HEK293 (cell line): ENCODE measurements at regions not wholly inside any gene's neighbourhood (a gene's known extent, or its start where the extent isn't known, plus 50 kb on each side); places are given as distances from the start of the nearest gene placed in this dataset.

Source experiments
- CTCF ChIA-PET: fragments of 350-600 bp; formaldehyde crosslinking; extraction: SDS; loops from one replicate; lab custom pipeline; 2021; ENCODE audit warnings: antibody characterized with exemption; lab: Yijun Ruan, JAX
- POLR2A ChIA-PET: fragments of 300-600 bp; formaldehyde crosslinking; extraction: SDS; loops from one replicate; lab custom pipeline; 2020; ENCODE audit warnings: antibody characterized with exemption, inconsistent platforms; lab: Yijun Ruan, JAX
- H3K27ac ChIP-seq: fragments of 200-500 bp; sonication (Bioruptor generic); 2 replicates; pipeline ENCODE4 v1.5.1; 2014; ENCODE audit warnings: low read depth, low read length, control low read depth, inconsistent platforms; ENCODE audit errors: extremely low read depth
- H3K36me3 ChIP-seq, 2 experiments: fragments of 200-500 bp in 1 of 2; sonication (Bioruptor generic) in 1 of 2; 1 replicate in 1 of 2; 2 replicates in 1 of 2; pipeline ENCODE4 v1.5.1; 2014 to 2017; ENCODE audit warnings: inconsistent platforms in 2 of 2, low read length in 2 of 2; ENCODE audit not compliant: control insufficient read depth in 2 of 2, insufficient read depth in 1 of 2
- H3K4me1 ChIP-seq: fragments of 200-500 bp; sonication (Bioruptor generic); 2 replicates; pipeline ENCODE4 v1.5.1; 2014; ENCODE audit warnings: mild to moderate bottlenecking, low read length, inconsistent platforms; ENCODE audit not compliant: control insufficient read depth, insufficient read depth
- H3K4me3 ChIP-seq: 2 replicates; pipeline ENCODE4 v1.5.1; 2011; ENCODE audit warnings: low read depth, mild to moderate bottlenecking, control low read depth, low read length, moderate library complexity
- H3K9me3 ChIP-seq: fragments of 200-500 bp; sonication (Bioruptor generic); 2 replicates; pipeline ENCODE4 v1.5.1; 2014; ENCODE audit warnings: low read depth, low read length, inconsistent platforms; ENCODE audit not compliant: control insufficient read depth, insufficient read depth
- FEZF1 ChIP-seq: fragments of 450-650 bp; formaldehyde crosslinking; IDR thresholded peaks from 2 replicates; pipeline ENCODE4 v1.5.1; 2016; ENCODE audit warnings: missing biosample characterization, missing genetic modification characterization
- KLF16 ChIP-seq: fragments of 450-650 bp; formaldehyde crosslinking; IDR thresholded peaks from 2 replicates; pipeline ENCODE4 v1.5.1; 2017; ENCODE audit warnings: missing biosample characterization, missing genetic modification characterization
- KLF9 ChIP-seq: fragments of 450-650 bp; formaldehyde crosslinking; IDR thresholded peaks from 2 replicates; pipeline ENCODE4 v1.5.1; 2016; ENCODE audit warnings: missing biosample characterization, missing genetic modification characterization, low read depth
- OSR2 ChIP-seq: fragments of 450-650 bp; formaldehyde crosslinking; IDR thresholded peaks from 2 replicates; pipeline ENCODE4 v1.5.1; 2016; ENCODE audit warnings: missing biosample characterization, missing genetic modification characterization
- OVOL3 ChIP-seq: fragments of 450-650 bp; formaldehyde crosslinking; IDR thresholded peaks from 2 replicates; pipeline ENCODE4 v1.5.1; 2016; ENCODE audit warnings: missing biosample characterization, missing genetic modification characterization
- SALL2 ChIP-seq: fragments of 450-650 bp; formaldehyde crosslinking; IDR thresholded peaks from 2 replicates; pipeline ENCODE4 v1.5.0; 2017; ENCODE audit warnings: missing biosample characterization, mild to moderate bottlenecking, missing genetic modification characterization, borderline replicate concordance
- SETDB1 ChIP-seq: IDR thresholded peaks from one replicate; pipeline ENCODE4 v1.6.1; 2017; ENCODE audit warnings: mild to moderate bottlenecking, low read length, moderate library complexity, mixed read lengths; ENCODE audit not compliant: insufficient read length
- ZBTB8A ChIP-seq: fragments of 450-650 bp; formaldehyde crosslinking; IDR thresholded peaks from 2 replicates; pipeline ENCODE4 v1.5.1; 2016; ENCODE audit warnings: missing biosample characterization, missing genetic modification characterization
- ZFP37 ChIP-seq: fragments of 450-650 bp; formaldehyde crosslinking; IDR thresholded peaks from 2 replicates; pipeline ENCODE4 v1.5.1; 2016; ENCODE audit warnings: missing biosample characterization, missing genetic modification characterization
- ZNF138 ChIP-seq: fragments of 450-650 bp; formaldehyde crosslinking; IDR thresholded peaks from 2 replicates; pipeline ENCODE4 v1.5.1; 2016; ENCODE audit warnings: missing biosample characterization, missing genetic modification characterization, borderline replicate concordance
- ZNF184 ChIP-seq: fragments of 450-650 bp; IDR thresholded peaks from 2 replicates; pipeline ENCODE4 v1.5.1; 2018; ENCODE audit warnings: missing biosample characterization, mild to moderate bottlenecking, missing genetic modification characterization
- ZNF202 ChIP-seq: fragments of 450-650 bp; formaldehyde crosslinking; IDR thresholded peaks from 2 replicates; pipeline ENCODE4 v1.5.1; 2016; ENCODE audit warnings: missing biosample characterization, missing genetic modification characterization, borderline replicate concordance
- ZNF24 ChIP-seq: fragments of 450-650 bp; formaldehyde crosslinking; IDR thresholded peaks from 2 replicates; pipeline ENCODE4 v1.5.1; 2016; ENCODE audit warnings: missing biosample characterization, missing genetic modification characterization
- ZNF248 ChIP-seq: fragments of 450-650 bp; formaldehyde crosslinking; IDR thresholded peaks from 2 replicates; pipeline ENCODE4 v1.5.1; 2017; ENCODE audit warnings: missing biosample characterization, missing genetic modification characterization
- ZNF311 ChIP-seq: fragments of 450-650 bp; formaldehyde crosslinking; IDR thresholded peaks from 2 replicates; pipeline ENCODE4 v1.5.1; 2017; ENCODE audit warnings: missing biosample characterization, missing genetic modification characterization, borderline replicate concordance
- ZNF37A ChIP-seq: fragments of 450-650 bp; IDR thresholded peaks from 2 replicates; pipeline ENCODE4 v1.5.1; 2018; ENCODE audit warnings: missing biosample characterization, missing genetic modification characterization
- ZNF658 ChIP-seq: fragments of 450-650 bp; formaldehyde crosslinking; IDR thresholded peaks from 2 replicates; pipeline ENCODE4; 2016; ENCODE audit warnings: missing biosample characterization, missing genetic modification characterization
- ZNF660 ChIP-seq: fragments of 450-650 bp; IDR thresholded peaks from 2 replicates; pipeline ENCODE4 v1.5.1; 2018; ENCODE audit warnings: missing biosample characterization, mild to moderate bottlenecking, missing genetic modification characterization
- ZSCAN23 ChIP-seq: fragments of 450-650 bp; formaldehyde crosslinking; IDR thresholded peaks from 2 replicates; pipeline ENCODE4 v1.5.1; 2016; ENCODE audit warnings: missing biosample characterization, missing genetic modification characterization
- TF ChIP-seq, protein P1 (sequence below): fragments of 450-650 bp; formaldehyde crosslinking; IDR thresholded peaks from 2 replicates; pipeline ENCODE4 v1.5.0; 2017; ENCODE audit warnings: missing biosample characterization, missing genetic modification characterization, borderline replicate concordance
- TF ChIP-seq, protein P2 (sequence below): fragments of 450-650 bp; formaldehyde crosslinking; IDR thresholded peaks from 2 replicates; pipeline ENCODE4 v1.5.1; 2016; ENCODE audit warnings: missing biosample characterization, missing genetic modification characterization
- TF ChIP-seq, protein P3 (sequence below): sonication (generic); formaldehyde crosslinking; IDR thresholded peaks from 2 replicates; pipeline ENCODE4 v1.8.1; 2022; ENCODE audit warnings: mild to moderate bottlenecking, moderate library complexity, missing genetic modification reagents
- TF ChIP-seq, protein P4 (sequence below): fragments of 450-650 bp; formaldehyde crosslinking; IDR thresholded peaks from 2 replicates; pipeline ENCODE4 v1.5.1; 2016; ENCODE audit warnings: missing biosample characterization, missing genetic modification characterization
- TF ChIP-seq, protein P5 (sequence below): fragments of 450-650 bp; formaldehyde crosslinking; optimal IDR thresholded peaks from 2 replicates; pipeline ENCODE3; 2016; ENCODE audit warnings: missing biosample characterization, mild to moderate bottlenecking, missing genetic modification characterization
- TF ChIP-seq, protein P6 (sequence below): fragments of 450-650 bp; formaldehyde crosslinking; IDR thresholded peaks from 2 replicates; pipeline ENCODE4 v1.5.1; 2016; ENCODE audit warnings: missing biosample characterization, missing genetic modification characterization

DNA sequence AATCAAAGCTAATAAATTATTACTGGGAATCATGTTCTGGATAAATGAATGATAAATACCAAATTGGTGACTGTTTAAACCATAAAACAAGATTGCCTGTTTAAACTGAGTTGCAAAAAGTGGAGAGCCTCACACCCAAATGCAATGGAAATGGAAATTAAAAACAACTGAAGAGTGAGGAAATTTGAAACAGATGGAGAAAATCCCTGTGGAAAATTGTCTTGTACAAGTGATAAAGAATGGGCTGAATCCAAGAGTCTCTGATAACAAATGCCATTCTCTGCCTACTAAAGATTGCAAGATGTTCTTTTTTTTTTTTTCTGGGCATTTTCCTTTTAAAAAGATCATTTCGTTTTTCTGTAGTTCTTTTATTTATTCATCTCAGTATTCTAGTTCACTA lies 426.3 kb downstream of the NLGN4X start (continued):
- no peak for TF ChIP-seq ZNF660 (tag by site-specific recombination)
- TF ChIP-seq FEZF1 (tag by site-specific recombination): no peak
- TF ChIP-seq KLF9 (tag by site-specific recombination): no peak
- no peak for TF ChIP-seq ZSCAN23 (tag by site-specific recombination)
- TF ChIP-seq ZNF37A (tag by site-specific recombination): no peak
- TF ChIP-seq ZNF202: no peak
- no peak for TF ChIP-seq SETDB1
- TF ChIP-seq, protein P1, sequence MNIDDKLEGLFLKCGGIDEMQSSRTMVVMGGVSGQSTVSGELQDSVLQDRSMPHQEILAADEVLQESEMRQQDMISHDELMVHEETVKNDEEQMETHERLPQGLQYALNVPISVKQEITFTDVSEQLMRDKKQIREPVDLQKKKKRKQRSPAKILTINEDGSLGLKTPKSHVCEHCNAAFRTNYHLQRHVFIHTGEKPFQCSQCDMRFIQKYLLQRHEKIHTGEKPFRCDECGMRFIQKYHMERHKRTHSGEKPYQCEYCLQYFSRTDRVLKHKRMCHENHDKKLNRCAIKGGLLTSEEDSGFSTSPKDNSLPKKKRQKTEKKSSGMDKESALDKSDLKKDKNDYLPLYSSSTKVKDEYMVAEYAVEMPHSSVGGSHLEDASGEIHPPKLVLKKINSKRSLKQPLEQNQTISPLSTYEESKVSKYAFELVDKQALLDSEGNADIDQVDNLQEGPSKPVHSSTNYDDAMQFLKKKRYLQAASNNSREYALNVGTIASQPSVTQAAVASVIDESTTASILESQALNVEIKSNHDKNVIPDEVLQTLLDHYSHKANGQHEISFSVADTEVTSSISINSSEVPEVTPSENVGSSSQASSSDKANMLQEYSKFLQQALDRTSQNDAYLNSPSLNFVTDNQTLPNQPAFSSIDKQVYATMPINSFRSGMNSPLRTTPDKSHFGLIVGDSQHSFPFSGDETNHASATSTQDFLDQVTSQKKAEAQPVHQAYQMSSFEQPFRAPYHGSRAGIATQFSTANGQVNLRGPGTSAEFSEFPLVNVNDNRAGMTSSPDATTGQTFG (tag by site-specific recombination): no peak
- no peak for TF ChIP-seq ZNF311
- TF ChIP-seq, protein P2, sequence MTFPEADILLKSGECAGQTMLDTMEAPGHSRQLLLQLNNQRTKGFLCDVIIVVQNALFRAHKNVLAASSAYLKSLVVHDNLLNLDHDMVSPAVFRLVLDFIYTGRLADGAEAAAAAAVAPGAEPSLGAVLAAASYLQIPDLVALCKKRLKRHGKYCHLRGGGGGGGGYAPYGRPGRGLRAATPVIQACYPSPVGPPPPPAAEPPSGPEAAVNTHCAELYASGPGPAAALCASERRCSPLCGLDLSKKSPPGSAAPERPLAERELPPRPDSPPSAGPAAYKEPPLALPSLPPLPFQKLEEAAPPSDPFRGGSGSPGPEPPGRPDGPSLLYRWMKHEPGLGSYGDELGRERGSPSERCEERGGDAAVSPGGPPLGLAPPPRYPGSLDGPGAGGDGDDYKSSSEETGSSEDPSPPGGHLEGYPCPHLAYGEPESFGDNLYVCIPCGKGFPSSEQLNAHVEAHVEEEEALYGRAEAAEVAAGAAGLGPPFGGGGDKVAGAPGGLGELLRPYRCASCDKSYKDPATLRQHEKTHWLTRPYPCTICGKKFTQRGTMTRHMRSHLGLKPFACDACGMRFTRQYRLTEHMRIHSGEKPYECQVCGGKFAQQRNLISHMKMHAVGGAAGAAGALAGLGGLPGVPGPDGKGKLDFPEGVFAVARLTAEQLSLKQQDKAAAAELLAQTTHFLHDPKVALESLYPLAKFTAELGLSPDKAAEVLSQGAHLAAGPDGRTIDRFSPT (tag by site-specific recombination): no peak
- no peak for TF ChIP-seq ZFP37 (tag by site-specific recombination)
- TF ChIP-seq OSR2 (tag by site-specific recombination): no peak
- no peak for TF ChIP-seq ZNF248
- TF ChIP-seq, all 188 proteins: peak for 0

DNA sequence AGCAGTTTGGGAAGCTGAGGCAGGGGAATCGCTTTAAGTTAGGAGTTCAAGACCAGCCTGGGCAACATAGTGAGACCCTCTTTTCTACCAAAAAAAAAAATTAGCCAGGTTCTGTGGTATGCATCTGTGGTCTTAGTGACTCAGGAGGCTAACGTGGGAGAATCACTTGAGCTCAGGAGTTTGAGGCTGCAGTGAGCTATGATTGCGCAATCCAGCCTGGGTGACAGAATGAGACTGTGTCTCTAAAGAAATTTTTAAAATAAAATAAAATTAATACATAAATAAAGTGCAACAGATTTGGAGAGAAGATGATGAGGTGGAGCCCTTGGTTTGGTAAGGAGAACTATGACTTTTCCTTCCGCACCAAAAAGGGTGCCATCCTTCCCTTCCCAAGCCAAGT lies 436.9 kb downstream of the NLGN4X start:
- Histone ChIP-seq H3K4me3 (no peak overlapping the region), H3K9me3 (no peaks in the 10 kb centered on the region), H3K36me3 (no peaks in the 10 kb centered on the region), H3K27ac (no peak overlapping the region), H3K4me1 (no peaks in the 10 kb centered on the region)
- ChIA-PET POLR2A (no interaction called here), CTCF (no interaction called here)
- TF ChIP-seq SALL2 (tag by site-specific recombination) (no peak), ZNF184 (tag by site-specific recombination) (no peak), OVOL3 (tag by site-specific recombination) (no peak), ZNF658 (tag by site-specific recombination) (no peak), ZNF311 (no peak), ZBTB8A (tag by site-specific recombination) (no peak), ZNF138 (tag by site-specific recombination) (no peak), ZNF24 (tag by site-specific recombination) (no peak), KLF16 (no peak)
- TF ChIP-seq, protein P3, sequence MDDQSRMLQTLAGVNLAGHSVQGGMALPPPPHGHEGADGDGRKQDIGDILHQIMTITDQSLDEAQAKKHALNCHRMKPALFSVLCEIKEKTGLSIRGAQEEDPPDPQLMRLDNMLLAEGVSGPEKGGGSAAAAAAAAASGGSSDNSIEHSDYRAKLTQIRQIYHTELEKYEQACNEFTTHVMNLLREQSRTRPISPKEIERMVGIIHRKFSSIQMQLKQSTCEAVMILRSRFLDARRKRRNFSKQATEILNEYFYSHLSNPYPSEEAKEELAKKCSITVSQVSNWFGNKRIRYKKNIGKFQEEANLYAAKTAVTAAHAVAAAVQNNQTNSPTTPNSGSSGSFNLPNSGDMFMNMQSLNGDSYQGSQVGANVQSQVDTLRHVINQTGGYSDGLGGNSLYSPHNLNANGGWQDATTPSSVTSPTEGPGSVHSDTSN (CRISPR knock-in tag): no peak
- TF ChIP-seq, protein P4, sequence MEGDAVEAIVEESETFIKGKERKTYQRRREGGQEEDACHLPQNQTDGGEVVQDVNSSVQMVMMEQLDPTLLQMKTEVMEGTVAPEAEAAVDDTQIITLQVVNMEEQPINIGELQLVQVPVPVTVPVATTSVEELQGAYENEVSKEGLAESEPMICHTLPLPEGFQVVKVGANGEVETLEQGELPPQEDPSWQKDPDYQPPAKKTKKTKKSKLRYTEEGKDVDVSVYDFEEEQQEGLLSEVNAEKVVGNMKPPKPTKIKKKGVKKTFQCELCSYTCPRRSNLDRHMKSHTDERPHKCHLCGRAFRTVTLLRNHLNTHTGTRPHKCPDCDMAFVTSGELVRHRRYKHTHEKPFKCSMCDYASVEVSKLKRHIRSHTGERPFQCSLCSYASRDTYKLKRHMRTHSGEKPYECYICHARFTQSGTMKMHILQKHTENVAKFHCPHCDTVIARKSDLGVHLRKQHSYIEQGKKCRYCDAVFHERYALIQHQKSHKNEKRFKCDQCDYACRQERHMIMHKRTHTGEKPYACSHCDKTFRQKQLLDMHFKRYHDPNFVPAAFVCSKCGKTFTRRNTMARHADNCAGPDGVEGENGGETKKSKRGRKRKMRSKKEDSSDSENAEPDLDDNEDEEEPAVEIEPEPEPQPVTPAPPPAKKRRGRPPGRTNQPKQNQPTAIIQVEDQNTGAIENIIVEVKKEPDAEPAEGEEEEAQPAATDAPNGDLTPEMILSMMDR: no peak
- TF ChIP-seq, protein P5, sequence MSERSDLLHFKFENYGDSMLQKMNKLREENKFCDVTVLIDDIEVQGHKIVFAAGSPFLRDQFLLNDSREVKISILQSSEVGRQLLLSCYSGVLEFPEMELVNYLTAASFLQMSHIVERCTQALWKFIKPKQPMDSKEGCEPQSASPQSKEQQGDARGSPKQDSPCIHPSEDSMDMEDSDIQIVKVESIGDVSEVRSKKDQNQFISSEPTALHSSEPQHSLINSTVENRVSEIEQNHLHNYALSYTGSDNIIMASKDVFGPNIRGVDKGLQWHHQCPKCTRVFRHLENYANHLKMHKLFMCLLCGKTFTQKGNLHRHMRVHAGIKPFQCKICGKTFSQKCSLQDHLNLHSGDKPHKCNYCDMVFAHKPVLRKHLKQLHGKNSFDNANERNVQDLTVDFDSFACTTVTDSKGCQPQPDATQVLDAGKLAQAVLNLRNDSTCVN (tag by site-specific recombination): no peak
- TF ChIP-seq, protein P6, sequence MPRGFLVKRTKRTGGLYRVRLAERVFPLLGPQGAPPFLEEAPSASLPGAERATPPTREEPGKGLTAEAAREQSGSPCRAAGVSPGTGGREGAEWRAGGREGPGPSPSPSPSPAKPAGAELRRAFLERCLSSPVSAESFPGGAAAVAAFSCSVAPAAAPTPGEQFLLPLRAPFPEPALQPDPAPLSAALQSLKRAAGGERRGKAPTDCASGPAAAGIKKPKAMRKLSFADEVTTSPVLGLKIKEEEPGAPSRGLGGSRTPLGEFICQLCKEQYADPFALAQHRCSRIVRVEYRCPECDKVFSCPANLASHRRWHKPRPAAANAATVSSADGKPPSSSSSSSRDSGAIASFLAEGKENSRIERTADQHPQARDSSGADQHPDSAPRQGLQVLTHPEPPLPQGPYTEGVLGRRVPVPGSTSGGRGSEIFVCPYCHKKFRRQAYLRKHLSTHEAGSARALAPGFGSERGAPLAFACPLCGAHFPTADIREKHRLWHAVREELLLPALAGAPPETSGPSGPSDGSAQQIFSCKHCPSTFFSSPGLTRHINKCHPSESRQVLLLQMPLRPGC (tag by site-specific recombination): no peak
